HepG2 (cell line): ENCODE measurements at regions not wholly inside any gene's neighbourhood (a gene's known extent, or its start where the extent isn't known, plus 50 kb on each side); places are given as distances from the start of the nearest gene placed in this dataset.

Experiments used
- ATAC-seq: fragments of 200-7000 bp; cut with Tn5 transposase; 3 replicates; pipeline ENCODE4 v1.9.1; 2020; ENCODE audit warnings: mild to moderate bottlenecking, moderate library complexity
- BruUV-seq: library from RNA; stranded (reverse); fragments of 400-500 nt; replicated peaks from 2 replicates; lab custom pipeline; 2021; lab: Mats Ljungman, UMichigan
- CTCF ChIA-PET: fragments of 300-600 bp; formaldehyde crosslinking; extraction: SDS; loops from one replicate; lab custom pipeline; 2021; ENCODE audit warnings: low total read pairs, inconsistent platforms, low intra/inter-chr PET ratio; lab: Yijun Ruan, JAX
- POLR2A ChIA-PET: fragments of 350-600 bp; sonication (Branson Sonifier 250); formaldehyde crosslinking; loops from one replicate; lab custom pipeline; 2020; ENCODE audit warnings: antibody characterized with exemption, inconsistent platforms; lab: Yijun Ruan, JAX
- DNase-seq: peaks from one replicate; pipeline ENCODE4 v3.0.0-alpha.2; 2015; ENCODE audit warnings: low spot score
- FAIRE-seq: peaks from 3 replicates; lab custom pipeline; 2011; peaks lifted over from hg19 to GRCh38; lab: Jason Lieb, UNC
- H2AFZ ChIP-seq: one replicate; pipeline ENCODE4 v1.6.1; 2011; ENCODE audit warnings: low read length, inconsistent platforms
- H3K27ac ChIP-seq: fragments of 300-600 bp; 3 replicates; pipeline ENCODE4 v1.8.0; 2011; ENCODE audit warnings: mixed run types, mild to moderate bottlenecking, mixed read lengths, low read length, inconsistent platforms; ENCODE audit not compliant: insufficient read depth; ENCODE audit errors: extremely low read length
- H3K27me3 ChIP-seq, 2 experiments: fragments of 200-600 bp in 1 of 2; 2 replicates in 1 of 2; 3 replicates in 1 of 2; pipeline versions ENCODE4 v1.6.0 to v1.8.0; 2011; ENCODE audit warnings: low read length in 2 of 2, mild to moderate bottlenecking in 2 of 2, moderate library complexity in 2 of 2, inconsistent platforms in 1 of 2; ENCODE audit not compliant: insufficient read depth in 2 of 2, control insufficient read depth in 1 of 2
- H3K36me3 ChIP-seq, 2 experiments: fragments of 200-600 bp in 1 of 2; replicated peaks in 1 of 2; 2 replicates in 1 of 2; 3 replicates in 1 of 2; pipeline versions ENCODE4 v1.5.1 to v1.8.0; 2011; ENCODE audit warnings: low read length in 2 of 2, inconsistent platforms in 1 of 2; ENCODE audit not compliant: insufficient read depth in 2 of 2, control insufficient read depth in 1 of 2
- H3K4me1 ChIP-seq: 2 replicates; pipeline ENCODE4 v1.5.1; 2012; ENCODE audit warnings: low read length, inconsistent platforms; ENCODE audit not compliant: insufficient read depth
- H3K4me2 ChIP-seq: 2 replicates; pipeline ENCODE4 v1.6.0; 2011; ENCODE audit warnings: low read depth, low read length, inconsistent platforms
- H3K4me3 ChIP-seq, 3 experiments: fragments of 200-600 bp in 1 of 3; sonication (generic), shearing (Covaris generic) in 1 of 3; replicated peaks in 1 of 3; 2 replicates each; pipeline ENCODE4 v1.5.1; 2011 to 2016; ENCODE audit warnings: low read length in 3 of 3, inconsistent platforms in 2 of 3, low read depth in 2 of 3, mild to moderate bottlenecking in 2 of 3, control low read depth in 1 of 3, mixed read lengths in 1 of 3; ENCODE audit not compliant: insufficient read depth in 1 of 3
- H3K79me2 ChIP-seq: one replicate; pipeline ENCODE4 v1.6.1; 2011; ENCODE audit warnings: low read length, inconsistent platforms; ENCODE audit not compliant: insufficient read depth
- H3K9ac ChIP-seq: 2 replicates; pipeline ENCODE4 v1.6.0; 2011; ENCODE audit warnings: mild to moderate bottlenecking, low read depth, low read length, inconsistent platforms; ENCODE audit not compliant: insufficient read depth
- H3K9me3 ChIP-seq: 2 replicates; pipeline ENCODE4 v1.5.1; 2012; ENCODE audit warnings: mild to moderate bottlenecking, low read length
- H4K20me1 ChIP-seq: 2 replicates; pipeline ENCODE4 v1.6.0; 2011; ENCODE audit warnings: inconsistent platforms, mild to moderate bottlenecking, low read length, moderate library complexity; ENCODE audit not compliant: insufficient read depth
- HBP1 ChIP-seq: IDR thresholded peaks from 2 replicates; pipeline ENCODE4 v1.6.1; 2016; ENCODE audit warnings: low read depth, control low read depth
- KLF16 ChIP-seq, 2 experiments: sonication (generic) in 1 of 2; formaldehyde crosslinking in 1 of 2; IDR thresholded peaks; 2 replicates each; pipeline versions ENCODE4 v1.6.1 to v1.8.0; 2016 to 2023; ENCODE audit warnings: missing genetic modification reagents in 2 of 2, missing compliant biosample characterization in 1 of 2
- MEF2D ChIP-seq: sonication (generic); formaldehyde crosslinking; IDR thresholded peaks from 2 replicates; pipeline ENCODE4 v1.5.1; 2020; ENCODE audit warnings: mild to moderate bottlenecking, missing genetic modification reagents
- NR2F2 ChIP-seq: IDR thresholded peaks from 2 replicates; pipeline ENCODE4 v1.6.1; 2012; ENCODE audit warnings: low read depth, inconsistent platforms, borderline replicate concordance
- RFXAP ChIP-seq: sonication (generic); formaldehyde crosslinking; IDR thresholded peaks from 2 replicates; pipeline ENCODE4 v1.4.0; 2020; ENCODE audit warnings: missing genetic modification reagents, borderline replicate concordance
- SALL2 ChIP-seq: sonication (generic); formaldehyde crosslinking; IDR thresholded peaks from 2 replicates; pipeline ENCODE4 v1.8.1; 2023; ENCODE audit warnings: mild to moderate bottlenecking, missing genetic modification reagents, inconsistent platforms
- STAT6 ChIP-seq: sonication (generic); formaldehyde crosslinking; IDR thresholded peaks from 2 replicates; pipeline ENCODE4 v1.4.0; 2020; ENCODE audit warnings: missing genetic modification reagents, mild to moderate bottlenecking, borderline replicate concordance
- SYNCRIP ChIP-seq: fragments of 200-400 bp; formaldehyde crosslinking; IDR thresholded peaks from 2 replicates; pipeline ENCODE4 v1.6.1; 2018; ENCODE audit warnings: mild to moderate bottlenecking, low read depth, low read length; ENCODE audit not compliant: insufficient read depth
- TCF7 ChIP-seq: sonication (generic); IDR thresholded peaks from 2 replicates; pipeline ENCODE4 v1.6.1; 2016; ENCODE audit warnings: antibody characterized with exemption, low read depth
- TFAP4 ChIP-seq: sonication (generic); IDR thresholded peaks from 2 replicates; pipeline ENCODE4 v1.6.1; 2016; ENCODE audit warnings: low read depth, borderline replicate concordance
- ZBTB7B ChIP-seq: sonication (generic); formaldehyde crosslinking; IDR thresholded peaks from 2 replicates; pipeline ENCODE4 v1.4.0; 2020; ENCODE audit warnings: missing genetic modification reagents
- ZFP90 ChIP-seq: sonication (generic); formaldehyde crosslinking; IDR thresholded peaks from 2 replicates; pipeline ENCODE4 v1.8.0; 2022; ENCODE audit warnings: missing genetic modification reagents, mild to moderate bottlenecking, inconsistent platforms, borderline replicate concordance
- ZNF484 ChIP-seq: sonication (generic); formaldehyde crosslinking; IDR thresholded peaks from 2 replicates; pipeline ENCODE4 v1.5.1; 2020; ENCODE audit warnings: mild to moderate bottlenecking, low read depth, missing genetic modification reagents, borderline replicate concordance
- ZNF550 ChIP-seq: sonication (generic); formaldehyde crosslinking; IDR thresholded peaks from 2 replicates; pipeline ENCODE4 v1.4.0; 2020; ENCODE audit warnings: mild to moderate bottlenecking, missing genetic modification reagents, borderline replicate concordance
- ZNF781 ChIP-seq: sonication (generic); formaldehyde crosslinking; IDR thresholded peaks from 2 replicates; pipeline ENCODE4 v1.5.1; 2020; ENCODE audit warnings: borderline replicate concordance, mild to moderate bottlenecking, missing genetic modification reagents; ENCODE audit errors: not compliant biosample characterization
- WGBS: methylation state at CpG from one replicate; pipeline ENCODE4 v1.1.6; 2017; ENCODE audit warnings: low lambda C conversion rate; 5-methylcytosine and 5-hydroxymethylcytosine counted together
- in situ Hi-C: cut with HindIII; loops from 2 replicates; pipeline ENCODE4 v1.10.0; 2017; ENCODE audit warnings: low pct_unique_long_range_greater_than_20kb; ENCODE audit not compliant: extremely low pct_ligation_motif_present
- intact Hi-C: fragments of 100-400 bp; cut with micrococcal nuclease; formaldehyde crosslinking; loops from one replicate; pipeline ENCODE4 v1.10.0; 2022; ENCODE audit not compliant: unreplicated experiment

- Histone ChIP-seq H3K4me2 (no peak overlapping the region), H3K36me3 (no peaks in the 10 kb centered on the region), H2AFZ (no peak overlapping the region), H3K4me1 (no peaks in the 10 kb centered on the region), H3K27me3 (no peaks in the 10 kb centered on the region), H3K79me2 (no peaks in the 10 kb centered on the region), H3K9ac (no peak overlapping the region), H3K4me3 (no peak overlapping the region), H3K27ac (no peak overlapping the region), H3K9me3 (0 out of 2 replicates have a peak, but pooled peaks cover 5% of the 10 kb centered on the region), H4K20me1 (no peaks in the 10 kb centered on the region)
- intact Hi-C loops (no loop called here), in situ Hi-C loops (loop anchor here (10.0 kb wide), 1 partner anchor 542 kb away; no protein-coding TSS in a partner anchor)
- no peak for TF ChIP-seq ZNF550
- TF ChIP-seq SYNCRIP: no peak
- no peak for ATAC-seq
- BruUV-seq: no TSS peak
- POLR2A ChIA-PET: no interaction called here
- no peak for DNase-seq
- CTCF ChIA-PET: no interaction called here
- FAIRE-seq: no peak
Observed at GRCh38 chr2:163887182-163887581, 151.4 kb upstream of the FIGN start.

- no peak overlapping the region for H3K9ac ChIP-seq
- ChIA-PET POLR2A (no interaction called here), CTCF (no interaction called here)
- intact Hi-C loops: no loop called here
- 42% methylated on average over 10 of the region's 10 CpGs for WGBS
- no peaks in the 10 kb centered on the region for H4K20me1 ChIP-seq
- no peaks in the 10 kb centered on the region for H3K27me3 ChIP-seq
- no peaks in the 10 kb centered on the region for H3K9me3 ChIP-seq
- no peaks in the 10 kb centered on the region for H3K36me3 ChIP-seq
- no peak overlapping the region for H2AFZ ChIP-seq
- H3K4me2 ChIP-seq: no peak overlapping the region
- DNase-seq: no peak
- in situ Hi-C loops: loop anchor here (10.0 kb wide), 1 partner anchor 540 kb away; no protein-coding TSS in a partner anchor
- ATAC-seq: no peak
- H3K4me1 ChIP-seq: no peaks in the 10 kb centered on the region
- H3K27ac ChIP-seq: no peak overlapping the region
- FAIRE-seq: no peak
- H3K79me2 ChIP-seq: no peaks in the 10 kb centered on the region
- H3K4me3 ChIP-seq: no peak overlapping the region
- BruUV-seq: no TSS peak
- TF ChIP-seq SALL2: no peak
- no peak for TF ChIP-seq RFXAP (CRISPR knock-in tag)
- no peak for TF ChIP-seq MEF2D (CRISPR knock-in tag)
- TF ChIP-seq TFAP4: no peak
- TF ChIP-seq ZNF484: no peak
- TF ChIP-seq STAT6 (CRISPR knock-in tag): no peak
- no peak for TF ChIP-seq KLF16 (CRISPR knock-in tag; IDR thresholded peaks at IDR 0.05)
- TF ChIP-seq HBP1 (CRISPR knock-in tag): no peak
- TF ChIP-seq TCF7: no peak
- no peak for TF ChIP-seq ZNF781 (CRISPR knock-in tag)
- no peak for TF ChIP-seq ZBTB7B
- TF ChIP-seq ZFP90 (CRISPR knock-in tag): no peak
- TF ChIP-seq NR2F2: no peak
Observed at GRCh38 chr2:163884416-163884815, 148.6 kb upstream of the FIGN start.
